HG03521 (cell line): ENCODE measurements at regions not wholly inside any gene's neighbourhood (a gene's known extent, or its start where the extent isn't known, plus 50 kb on each side); places are given as distances from the start of the nearest gene placed in this dataset.
"Not testable (repeated sequence)": the region's sequence is repeated elsewhere in the genome, so short reads cannot be mapped to it uniquely, and the experiment has no call there.

Experiments
- ATAC-seq: cut with Tn5 transposase; IDR thresholded peaks from one replicate; pipeline ENCODE4 v1.9.1; 2021; ENCODE audit warnings: mild to moderate bottlenecking, moderate library complexity; ENCODE audit not compliant: unreplicated experiment

DNA sequence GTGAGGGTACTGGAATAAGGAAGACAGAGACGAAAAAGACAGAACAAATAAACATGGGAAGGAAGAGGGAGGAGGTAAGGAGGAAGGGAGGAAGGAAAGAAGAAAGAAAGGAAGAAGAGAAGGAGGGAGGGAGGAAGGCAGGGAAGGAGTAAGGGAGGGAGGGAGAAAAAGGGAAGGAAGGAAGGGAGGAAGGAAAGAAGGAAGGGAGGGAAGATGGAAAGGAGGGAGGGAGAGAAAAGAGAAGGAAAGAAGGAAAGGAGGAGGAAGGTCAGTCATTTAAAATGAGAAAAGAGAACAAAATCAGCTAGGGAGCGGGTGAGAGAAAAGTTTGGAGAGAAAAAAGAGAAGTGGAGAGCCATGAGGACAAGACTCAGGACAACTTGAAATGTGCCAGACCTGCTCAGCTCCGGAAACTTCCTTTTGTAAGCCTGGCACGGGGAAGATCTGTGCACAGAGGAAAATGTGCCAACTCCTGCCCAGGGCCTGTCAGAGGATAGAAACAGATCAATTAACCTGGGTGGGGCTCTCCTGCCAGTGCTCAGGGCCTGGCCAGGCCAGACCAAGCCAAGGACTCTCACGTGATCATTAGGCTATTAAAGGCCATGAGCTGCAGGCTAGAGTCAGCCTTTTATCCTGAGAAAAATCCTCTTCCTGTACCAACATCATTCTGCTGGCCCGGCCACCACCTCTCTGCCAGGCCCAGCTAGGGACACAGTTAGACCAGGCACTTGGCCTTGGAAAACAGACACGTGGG, 50.1 kb upstream of the BCL6 start:
- ATAC-seq: no peak

DNA sequence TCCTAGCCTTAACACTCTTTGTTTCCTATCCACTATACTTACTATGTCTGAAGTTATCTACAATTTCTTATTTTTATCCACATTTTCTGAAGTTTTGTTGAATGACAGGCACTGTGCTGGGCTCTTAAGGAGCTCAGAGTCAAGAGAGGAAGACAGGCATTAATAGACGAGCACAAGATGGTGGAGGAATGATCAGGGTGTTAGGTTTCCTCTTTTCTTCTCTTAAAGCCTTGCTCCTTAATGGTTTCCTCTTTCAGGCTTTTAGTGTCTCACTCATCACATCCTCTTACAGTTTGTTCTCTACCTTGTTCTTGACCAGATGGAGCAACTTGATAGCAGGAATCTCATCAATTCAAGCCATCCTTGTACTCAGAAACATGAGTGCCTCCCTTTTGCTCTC, 52.9 kb upstream of the BCL6 start:
- no peak for ATAC-seq

GRCh38 chr3:187798531-187799530, 53.6 kb upstream of the BCL6 start:
- no peak for ATAC-seq

DNA sequence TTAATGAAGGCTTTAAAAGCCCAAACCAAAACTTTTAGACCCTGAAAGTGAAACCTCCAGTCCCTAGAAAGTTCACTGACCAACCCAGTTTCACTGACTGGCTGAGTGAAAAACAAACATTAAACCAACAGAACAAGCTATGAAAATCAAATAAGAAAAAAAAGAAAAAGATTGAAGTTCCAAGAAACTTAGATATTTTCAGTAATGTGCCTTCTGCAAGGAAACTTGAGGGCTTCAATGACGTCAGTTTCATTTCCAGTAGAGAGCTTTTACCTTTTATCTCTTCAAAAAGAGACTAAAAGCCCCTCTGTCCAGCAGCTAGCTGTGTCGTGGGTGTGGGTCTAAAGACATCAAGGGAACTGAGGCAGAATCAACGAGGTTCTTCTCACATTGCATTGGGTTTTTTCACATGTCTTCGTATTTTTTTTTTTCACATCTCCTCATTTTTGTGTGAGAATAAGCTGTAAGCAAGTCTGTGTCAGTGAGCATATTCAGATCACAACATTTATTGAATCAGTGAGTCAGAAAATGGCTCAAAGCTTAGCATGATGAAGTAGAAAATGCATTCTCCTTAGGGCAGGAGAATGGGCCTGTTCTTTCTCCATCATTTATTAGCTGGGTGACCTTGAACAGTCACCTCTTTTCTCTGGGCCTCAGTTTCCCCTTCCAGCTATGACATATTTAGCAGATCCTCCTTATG, 54.8 kb upstream of the BCL6 start:
- ATAC-seq: peak; percentile 31

DNA sequence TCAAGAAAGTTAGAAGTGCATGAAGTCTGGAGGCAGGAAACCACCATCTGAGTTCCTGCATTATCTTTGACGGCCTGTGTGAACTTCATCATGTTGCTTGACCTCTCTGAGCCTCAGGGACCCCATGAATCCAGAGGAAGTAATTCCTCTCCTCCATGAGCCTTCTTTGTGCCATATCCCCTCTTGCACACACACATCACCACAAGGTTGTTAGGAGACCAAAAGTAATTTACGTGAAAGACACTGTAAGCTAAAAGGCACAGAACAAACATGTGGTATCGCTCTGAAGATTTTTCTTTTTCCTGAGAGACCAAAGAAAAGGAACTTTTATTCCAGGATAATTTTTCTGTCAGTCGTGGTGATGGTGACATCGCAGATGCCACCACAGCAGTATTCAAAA, 55.9 kb upstream of the BCL6 start:
- no peak for ATAC-seq

DNA sequence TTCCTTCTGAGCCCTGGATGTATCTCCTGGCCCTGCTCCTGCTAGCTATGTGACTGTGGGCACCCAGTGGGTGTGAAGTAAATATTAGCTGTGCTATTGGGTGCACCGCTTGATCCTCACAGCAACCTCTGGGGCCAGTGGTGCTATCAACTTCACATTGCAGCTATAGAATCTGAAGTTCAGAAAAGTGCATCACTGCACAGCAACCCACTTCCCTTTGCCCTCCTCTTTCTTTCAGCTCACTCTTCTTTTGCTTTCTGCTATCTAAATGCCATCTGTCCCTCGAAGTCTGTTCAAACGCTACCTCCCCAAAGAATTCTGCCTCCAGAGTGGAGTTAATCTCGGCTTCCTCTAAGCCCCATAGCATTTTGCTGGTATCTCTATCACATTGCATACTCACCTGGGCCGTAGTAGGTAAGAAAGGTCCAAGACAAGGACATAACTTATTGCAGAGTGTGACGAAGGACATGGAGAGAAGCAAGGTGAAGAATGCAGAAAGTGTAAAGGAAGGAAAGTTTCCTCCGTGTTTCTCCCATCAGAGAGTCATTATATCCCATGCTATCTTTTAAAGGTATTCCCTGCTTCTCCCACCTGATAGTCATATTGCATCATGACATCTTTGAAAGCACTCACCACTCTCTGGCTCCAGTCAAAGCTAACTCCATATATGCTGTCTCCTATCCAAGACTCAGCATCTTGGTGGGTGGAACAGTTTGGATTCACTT, 57.1 kb upstream of the BCL6 start:
- ATAC-seq: no peak

- peak; percentile 95 for ATAC-seq
Observed at GRCh38 chr3:187802928-187803259, 57.6 kb upstream of the BCL6 start.

GRCh38 chr3:187804120-187804744, 59.0 kb upstream of the BCL6 start:
- no peak for ATAC-seq

GRCh38 chr3:187804745-187805121, 59.5 kb upstream of the BCL6 start:
- ATAC-seq: no peak

GRCh38 chr3:187805774-187806173, 60.5 kb upstream of the BCL6 start:
- no peak for ATAC-seq

DNA sequence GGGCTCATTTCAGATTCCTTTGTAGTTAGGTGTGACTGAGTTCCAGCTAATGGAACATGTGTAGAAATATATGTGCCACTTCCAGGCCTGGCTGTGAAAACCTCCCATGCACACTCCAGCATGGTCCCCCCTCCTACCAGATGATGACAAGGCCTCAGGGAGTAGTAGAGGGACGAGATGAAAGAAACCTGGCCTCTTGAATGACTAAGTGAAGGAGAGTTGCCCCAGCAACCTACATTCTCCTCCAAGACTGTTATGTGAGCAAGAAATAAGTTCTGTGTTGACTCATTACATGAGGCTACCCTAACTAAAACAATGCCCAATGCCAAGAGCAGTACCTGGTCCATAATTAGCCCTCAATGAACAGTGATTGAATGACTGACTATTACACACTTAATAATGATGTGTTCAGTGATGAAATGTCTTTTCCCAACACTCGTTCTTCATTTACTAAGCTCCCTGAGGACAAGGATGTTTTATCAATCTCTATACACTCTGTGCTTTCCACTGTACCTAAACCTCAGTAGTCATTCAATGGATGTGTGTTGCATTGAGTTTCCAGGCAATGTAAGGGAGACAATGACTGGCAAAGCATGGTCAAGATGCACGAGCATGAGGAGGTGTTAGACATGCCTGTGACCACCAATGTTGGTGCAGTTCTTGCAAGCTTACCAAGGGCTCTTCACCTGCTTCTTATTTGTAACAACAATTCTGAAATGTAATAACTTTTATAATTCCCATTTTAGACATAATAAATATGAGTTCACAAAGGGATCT, 62.0 kb upstream of the BCL6 start:
- ATAC-seq: no peak

- ATAC-seq: no peak
Observed at GRCh38 chr3:187808527-187808895, 63.2 kb upstream of the BCL6 start.

DNA sequence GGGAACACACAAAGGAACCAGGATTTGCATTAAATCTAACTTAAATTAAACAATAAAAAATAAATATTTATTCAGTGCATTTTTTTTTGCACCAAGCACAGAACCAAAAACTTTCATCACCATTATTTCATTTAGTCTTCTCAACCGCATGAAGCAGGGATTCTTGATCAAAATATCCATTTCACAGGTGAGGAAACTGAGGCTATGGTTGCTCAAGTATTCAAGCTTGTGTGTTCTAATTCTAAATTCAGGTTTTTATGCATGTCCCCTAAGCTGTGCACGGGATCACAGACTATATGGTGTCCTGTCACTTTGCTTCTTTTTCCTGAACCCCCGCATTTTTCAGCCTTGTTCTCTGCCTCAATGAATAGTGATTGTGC, 64.3 kb upstream of the BCL6 start:
- no peak for ATAC-seq

GRCh38 chr3:187810021-187810446, 64.8 kb upstream of the BCL6 start:
- no peak for ATAC-seq

GRCh38 chr3:187811585-187812250, 66.5 kb upstream of the BCL6 start:
- no peak for ATAC-seq

DNA sequence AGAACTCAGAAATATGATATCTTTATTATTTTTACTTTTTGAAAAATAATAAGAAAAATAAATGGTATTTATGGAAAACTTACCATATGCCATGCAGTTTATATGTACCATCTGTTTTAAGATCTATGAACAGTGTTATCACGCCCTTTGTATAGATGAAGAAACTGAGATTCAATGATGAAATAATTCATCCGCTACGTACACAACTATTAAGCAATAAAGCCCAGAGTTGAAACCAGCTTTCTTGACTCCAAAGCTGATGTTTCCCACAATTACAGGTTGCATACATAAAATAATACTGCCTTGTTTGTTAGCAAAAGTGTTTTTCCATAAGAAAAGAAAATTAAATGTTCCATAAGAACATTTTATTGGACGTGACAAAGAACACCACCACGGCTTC, 67.2 kb upstream of the BCL6 start:
- no peak for ATAC-seq

GRCh38 chr3:187813198-187813597, 67.9 kb upstream of the BCL6 start:
- no peak for ATAC-seq

GRCh38 chr3:187817766-187818165, 72.5 kb upstream of the BCL6 start:
- ATAC-seq: not testable (repeated sequence)

DNA sequence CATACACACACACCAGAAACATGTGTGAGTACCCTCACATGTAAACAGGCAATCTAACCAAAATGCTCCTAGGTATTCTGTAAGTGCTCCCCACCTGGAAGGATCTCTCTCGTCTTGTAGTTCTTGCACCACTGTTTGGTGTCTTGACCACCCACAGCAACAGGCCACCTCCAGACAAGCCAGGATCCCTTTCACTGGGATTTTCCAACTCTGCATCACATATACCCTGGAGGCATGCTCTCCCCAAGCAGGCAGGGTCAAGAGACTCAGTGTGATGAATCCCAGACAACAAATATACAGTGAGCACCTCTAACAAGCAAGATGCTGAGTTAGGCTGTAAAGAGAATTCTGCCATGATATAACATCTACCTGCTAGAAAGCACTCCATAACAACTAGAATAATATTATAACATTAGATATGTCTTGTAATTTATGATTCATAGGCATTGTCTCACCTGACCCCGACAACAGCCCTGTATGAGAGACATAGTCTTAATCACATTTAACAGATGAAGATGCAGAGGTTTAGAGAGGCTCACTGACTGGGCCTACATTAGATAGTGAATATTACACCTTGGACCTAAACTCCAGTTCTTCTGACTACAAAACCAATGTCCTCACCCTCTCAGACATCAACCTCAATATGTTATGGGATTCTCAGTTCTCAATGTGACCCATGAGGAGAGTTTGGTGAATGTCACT, 76.5 kb upstream of the BCL6 start:
- ATAC-seq: no peak
